Neuronal stem cell (in vitro differentiated cells): ENCODE measurements at regions not wholly inside any gene's neighbourhood (a gene's known extent, or its start where the extent isn't known, plus 50 kb on each side); places are given as distances from the start of the nearest gene placed in this dataset.

ENCODE experiments used
- DNase-seq: peaks from one replicate; pipeline ENCODE4 v3.0.0-alpha.2; 2013; ENCODE audit warnings: low spot score
- H2AFZ ChIP-seq: one replicate; pipeline ENCODE4 v1.6.1; 2013; ENCODE audit warnings: mild to moderate bottlenecking, low read length, inconsistent platforms
- H2AK5ac ChIP-seq: 2 replicates; pipeline ENCODE4 v1.6.1; 2013; ENCODE audit warnings: low read depth, mild to moderate bottlenecking, inconsistent platforms, low read length, moderate library complexity, mixed read lengths
- H2BK120ac ChIP-seq: 2 replicates; pipeline ENCODE4 v1.6.1; 2013; ENCODE audit warnings: low read depth, mild to moderate bottlenecking, inconsistent platforms, low read length, moderate library complexity, mixed read lengths
- H2BK12ac ChIP-seq: one replicate; pipeline ENCODE4 v1.6.1; 2013; ENCODE audit warnings: low read length, inconsistent platforms
- H2BK15ac ChIP-seq: 2 replicates; pipeline ENCODE4 v1.6.1; 2013; ENCODE audit warnings: mild to moderate bottlenecking, low read length, inconsistent platforms, mixed read lengths
- H2BK5ac ChIP-seq: one replicate; pipeline ENCODE4 v1.6.1; 2013; ENCODE audit warnings: inconsistent platforms, mild to moderate bottlenecking, low read length, moderate library complexity
- H3K14ac ChIP-seq: one replicate; pipeline ENCODE4 v1.6.1; 2013; ENCODE audit warnings: low read length, inconsistent platforms
- H3K18ac ChIP-seq: 2 replicates; pipeline ENCODE4 v1.6.1; 2013; ENCODE audit warnings: low read length, inconsistent platforms
- H3K23ac ChIP-seq: 2 replicates; pipeline ENCODE4 v1.6.1; 2013; ENCODE audit warnings: low read depth, mild to moderate bottlenecking, mixed read lengths, low read length, inconsistent platforms; ENCODE audit not compliant: poor library complexity
- H3K27ac ChIP-seq: replicated peaks from 3 replicates; pipeline ENCODE4 v1.5.1; 2013; ENCODE audit warnings: low read length, inconsistent platforms
- H3K27me3 ChIP-seq, 3 experiments: 2 replicates each; pipeline ENCODE4 v1.6.1; 2013; ENCODE audit warnings: low read length in 3 of 3, mild to moderate bottlenecking in 2 of 3, inconsistent platforms in 1 of 3, low read depth in 1 of 3, mixed read lengths in 1 of 3, moderate library complexity in 1 of 3; ENCODE audit not compliant: control insufficient read depth in 3 of 3, insufficient read depth in 3 of 3
- H3K36me3 ChIP-seq, 2 donors: replicated peaks in 1 of 2; 2 replicates each; pipeline ENCODE4 v1.6.1; 2013; ENCODE audit warnings: low read length in 2 of 2; ENCODE audit not compliant: control insufficient read depth in 2 of 2, insufficient read depth in 2 of 2
- H3K4ac ChIP-seq: 2 replicates; pipeline ENCODE4 v1.6.1; 2013; ENCODE audit warnings: inconsistent platforms, mild to moderate bottlenecking, low read length, moderate library complexity
- H3K4me1 ChIP-seq, 2 donors: 1 replicate in 1 of 2; 2 replicates in 1 of 2; pipeline ENCODE4 v1.6.1; 2013; ENCODE audit warnings: low read length in 2 of 2, low read depth in 1 of 2; ENCODE audit not compliant: control insufficient read depth in 2 of 2, insufficient read depth in 1 of 2
- H3K4me2 ChIP-seq: one replicate; pipeline ENCODE4 v1.6.1; 2013; ENCODE audit warnings: mild to moderate bottlenecking, low read length, inconsistent platforms; ENCODE audit not compliant: insufficient read depth, poor library complexity, severe bottlenecking
- H3K4me3 ChIP-seq, 2 donors: 2 replicates each; pipeline ENCODE4 v1.5.1; 2013; ENCODE audit warnings: low read length in 2 of 2, mild to moderate bottlenecking in 2 of 2, inconsistent platforms in 1 of 2, moderate library complexity in 1 of 2
- H3K79me1 ChIP-seq: one replicate; pipeline ENCODE4 v1.6.1; 2013; ENCODE audit warnings: low read depth, mild to moderate bottlenecking, inconsistent platforms, low read length, moderate library complexity
- H3K9ac ChIP-seq: one replicate; pipeline ENCODE4 v1.6.1; 2013; ENCODE audit warnings: mild to moderate bottlenecking, low read depth, low read length, inconsistent platforms; ENCODE audit not compliant: poor library complexity
- H3K9me3 ChIP-seq, 2 donors: replicated peaks in 1 of 2; 2 replicates each; pipeline versions ENCODE3 to v1.6.1; 2013; ENCODE audit warnings: low read length in 2 of 2, mild to moderate bottlenecking in 2 of 2, inconsistent platforms in 1 of 2, low read depth in 1 of 2, mixed read lengths in 1 of 2, moderate library complexity in 1 of 2; ENCODE audit not compliant: control insufficient read depth in 2 of 2, insufficient read depth in 1 of 2
- H4K8ac ChIP-seq: one replicate; pipeline ENCODE4 v1.6.1; 2013; ENCODE audit warnings: low read depth, mild to moderate bottlenecking, inconsistent platforms, low read length, moderate library complexity
- H4K91ac ChIP-seq: one replicate; pipeline ENCODE4 v1.6.1; 2013; ENCODE audit warnings: low read length, low read depth, mild to moderate bottlenecking, inconsistent platforms; ENCODE audit not compliant: poor library complexity
- WGBS, 2 donors: extraction: QIAGEN DNeasy Blood & Tissue Kit; methylation state at CpG; one replicate each; pipeline ENCODE4 v1.1.7; 2013; ENCODE audit warnings: missing lambda C conversion rate in 2 of 2, mixed read lengths in 1 of 2; ENCODE audit not compliant: insufficient read length in 2 of 2, insufficient replicate concordance in 1 of 2; ENCODE audit errors: extremely low coverage in 2 of 2; 5-methylcytosine and 5-hydroxymethylcytosine counted together

DNA sequence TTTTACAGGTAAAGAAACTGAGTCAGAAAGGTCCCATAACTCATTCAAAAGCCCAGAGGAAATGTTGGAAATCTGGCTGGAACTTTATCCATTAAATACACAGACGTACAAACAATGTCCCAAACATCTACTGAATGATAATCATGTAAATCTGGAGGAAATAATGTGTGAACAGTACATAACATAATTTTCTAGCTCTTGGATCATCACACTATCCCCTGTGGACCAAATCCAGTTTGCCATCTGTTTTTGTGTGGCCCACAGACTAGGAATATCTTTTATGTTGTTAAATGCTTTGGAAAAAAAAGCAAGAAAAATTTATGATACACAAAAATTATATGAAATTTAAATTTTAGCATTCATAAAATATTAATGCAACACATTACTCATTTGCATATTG is 389.9 kb upstream of the SOX9 start:
- Histone ChIP-seq H2AFZ (no peak overlapping the region), H3K27ac (no peak overlapping the region), H3K4ac (no peak overlapping the region), H4K91ac (no peak overlapping the region), H3K4me2 (no peak overlapping the region), H3K4me1 (no peaks in the 10 kb centered on the region), H3K36me3 (no peaks in the 10 kb centered on the region), H3K9me3 (no peaks in the 10 kb centered on the region), H2BK5ac (no peak overlapping the region), H2BK15ac (no peak overlapping the region), H3K4me3 (no peak overlapping the region), H2BK12ac (no peak overlapping the region), H3K79me1 (no peaks in the 10 kb centered on the region), H3K27me3 (no peaks in the 10 kb centered on the region), H3K14ac (no peak overlapping the region), H3K23ac (no peak overlapping the region), H2BK120ac (no peak overlapping the region), H3K18ac (no peak overlapping the region), H3K9ac (no peak overlapping the region), H4K8ac (no peak overlapping the region), H2AK5ac (no peak overlapping the region)
- no CpG with 5 or more reads among the region's 1 CpG for WGBS, 2 donors
- no peak for DNase-seq

GRCh38 chr17:71735893-71736292 is 384.9 kb upstream of the SOX9 start:
- WGBS, 2 donors = no CpG with 5 or more reads among the region's 4 CpGs
- Histone ChIP-seq H3K4me1 (peaks cover 0 to 5% of the 10 kb centered on the region in 2 donors), H2BK12ac (no peak overlapping the region), H3K4me2 (no peak overlapping the region), H3K4ac (no peak overlapping the region), H3K27me3 (no peaks in the 10 kb centered on the region), H4K8ac (no peak overlapping the region), H3K18ac (no peak overlapping the region), H3K27ac (no peak overlapping the region), H3K79me1 (no peaks in the 10 kb centered on the region), H3K9me3 (no peaks in the 10 kb centered on the region), H2AFZ (no peak overlapping the region), H2AK5ac (no peak overlapping the region), H3K4me3 (no peak overlapping the region), H3K9ac (no peak overlapping the region), H2BK5ac (no peak overlapping the region), H3K36me3 (no peaks in the 10 kb centered on the region), H3K14ac (no peak overlapping the region), H2BK120ac (no peak overlapping the region), H2BK15ac (no peak overlapping the region), H4K91ac (no peak overlapping the region), H3K23ac (no peak overlapping the region)
- DNase-seq = no peak

GRCh38 chr17:71740866-71741265 is 380.0 kb upstream of the SOX9 start:
- Histone ChIP-seq H2BK15ac (no peak overlapping the region), H2BK5ac (no peak overlapping the region), H3K79me1 (no peaks in the 10 kb centered on the region), H3K23ac (no peak overlapping the region), H3K9ac (no peak overlapping the region), H3K4ac (no peak overlapping the region), H2AFZ (no peak overlapping the region), H3K27ac (no peak overlapping the region), H3K14ac (no peak overlapping the region), H3K27me3 (no peaks in the 10 kb centered on the region), H3K18ac (no peak overlapping the region), H3K4me1 (peaks cover 0 to 9% of the 10 kb centered on the region in 2 donors), H2BK12ac (no peak overlapping the region), H3K9me3 (no peaks in the 10 kb centered on the region), H2BK120ac (no peak overlapping the region), H3K4me2 (no peak overlapping the region), H4K91ac (no peak overlapping the region), H4K8ac (no peak overlapping the region), H2AK5ac (no peak overlapping the region), H3K36me3 (no peaks in the 10 kb centered on the region), H3K4me3 (no peak overlapping the region)
- WGBS, 2 donors = no CpG with 5 or more reads among the region's 3 CpGs
- DNase-seq = no peak

- no peak overlapping the region for H2BK5ac ChIP-seq
- no peak overlapping the region for H2AK5ac ChIP-seq
- H4K8ac ChIP-seq = no peak overlapping the region
- no peak overlapping the region for H3K9ac ChIP-seq
- no peaks in the 10 kb centered on the region for H3K79me1 ChIP-seq
- no peak overlapping the region for H2BK15ac ChIP-seq
- H3K36me3 ChIP-seq = no peaks in the 10 kb centered on the region
- no peak overlapping the region for H3K23ac ChIP-seq
- DNase-seq = no peak
- no peak overlapping the region for H3K4me3 ChIP-seq
- H3K4ac ChIP-seq = no peak overlapping the region
- no peaks in the 10 kb centered on the region for H3K27me3 ChIP-seq
- H4K91ac ChIP-seq = no peak overlapping the region
- H2AFZ ChIP-seq = no peak overlapping the region
- no peak overlapping the region for H2BK120ac ChIP-seq
- H3K4me1 ChIP-seq = peaks cover 0 to 4% of the 10 kb centered on the region in 2 donors
- H3K9me3 ChIP-seq = no peaks in the 10 kb centered on the region
- H3K18ac ChIP-seq = no peak overlapping the region
- H3K27ac ChIP-seq = no peak overlapping the region
- H2BK12ac ChIP-seq = no peak overlapping the region
- H3K4me2 ChIP-seq = no peak overlapping the region
- H3K14ac ChIP-seq = no peak overlapping the region
These were observed 379.0 kb upstream of the SOX9 start for GRCh38 chr17:71741836-71742235.
